Amygdala (tissue), 56 donors: ENCODE measurements at regions not wholly inside any gene's neighbourhood (a gene's known extent, or its start where the extent isn't known, plus 50 kb on each side); places are given as distances from the start of the nearest gene placed in this dataset.
"Not testable (repeated sequence)": the region's sequence is repeated elsewhere in the genome, so short reads cannot be mapped to it uniquely, and the experiment has no call there.

Source experiments
- DNase-seq, 56 donors: peaks; one replicate each; lab custom pipeline; 2025; lab: John Stamatoyannopoulos, UW

- no peak for DNase-seq
Observed at GRCh38 chr1:221983444-221983843, 241.6 kb upstream of the DUSP10 start.

- no peak for DNase-seq
Observed at GRCh38 chr1:221981461-221981860, 239.6 kb upstream of the DUSP10 start.

- no peak for DNase-seq
Observed at GRCh38 chr1:221979444-221980032, 237.6 kb upstream of the DUSP10 start.

GRCh38 chr1:221978631-221979334, 236.9 kb upstream of the DUSP10 start:
- not testable (repeated sequence) for DNase-seq

GRCh38 chr1:221973787-221974186, 231.9 kb upstream of the DUSP10 start:
- DNase-seq: not testable (repeated sequence)

- DNase-seq: no peak
Observed at GRCh38 chr1:221972276-221973235, 230.7 kb upstream of the DUSP10 start.

- not testable (repeated sequence) for DNase-seq
Observed at GRCh38 chr1:221971035-221971434, 229.1 kb upstream of the DUSP10 start.

GRCh38 chr1:221969298-221969858, 227.5 kb upstream of the DUSP10 start:
- not testable (repeated sequence) for DNase-seq

- not testable (repeated sequence) for DNase-seq
Observed at GRCh38 chr1:221967538-221967937, 225.6 kb upstream of the DUSP10 start.

GRCh38 chr1:221966888-221967287, 225.0 kb upstream of the DUSP10 start:
- not testable (repeated sequence) for DNase-seq

GRCh38 chr1:221965891-221966290, 224.0 kb upstream of the DUSP10 start:
- not testable (repeated sequence) for DNase-seq

- no peak for DNase-seq
Observed at GRCh38 chr1:221965252-221965651, 223.4 kb upstream of the DUSP10 start.

GRCh38 chr1:221963742-221964141, 221.9 kb upstream of the DUSP10 start:
- no peak for DNase-seq

GRCh38 chr1:221962385-221962784, 220.5 kb upstream of the DUSP10 start:
- DNase-seq: no peak

GRCh38 chr1:221961532-221962292, 219.8 kb upstream of the DUSP10 start:
- DNase-seq: peak in 2 of 56 donors; percentile 2 to 25

GRCh38 chr1:221958161-221958562, 216.3 kb upstream of the DUSP10 start:
- not testable (repeated sequence) for DNase-seq

- not testable (repeated sequence) for DNase-seq
Observed at GRCh38 chr1:221957350-221957749, 215.5 kb upstream of the DUSP10 start.

GRCh38 chr1:221949996-221950395, 208.1 kb upstream of the DUSP10 start:
- DNase-seq: no peak

GRCh38 chr1:221948459-221948858, 206.6 kb upstream of the DUSP10 start:
- no peak for DNase-seq

GRCh38 chr1:221947731-221948130, 205.8 kb upstream of the DUSP10 start:
- no peak for DNase-seq
